WERI-Rb-1 (cell line): ENCODE measurements at regions not wholly inside any gene's neighbourhood (a gene's known extent, or its start where the extent isn't known, plus 50 kb on each side); places are given as distances from the start of the nearest gene placed in this dataset.

ENCODE experiments used
- DNase-seq: peaks from one replicate; pipeline ENCODE4 v3.0.0-alpha.2; 2020
- H3K27ac ChIP-seq: fragments of 250-450 bp; sonication (Bioruptor Pico); 2 replicates; pipeline ENCODE4 v1.5.1; 2020; ENCODE audit warnings: mild to moderate bottlenecking, moderate library complexity
- H3K27me3 ChIP-seq: fragments of 250-450 bp; sonication (Bioruptor Pico); 2 replicates; pipeline ENCODE4 v1.5.1; 2021; ENCODE audit warnings: mild to moderate bottlenecking, low read depth, moderate library complexity; ENCODE audit not compliant: insufficient read depth, severe bottlenecking
- H3K36me3 ChIP-seq: fragments of 250-450 bp; sonication (Bioruptor Pico); 2 replicates; pipeline ENCODE4 v1.5.1; 2020; ENCODE audit warnings: mild to moderate bottlenecking, moderate library complexity
- H3K4me3 ChIP-seq: 2 replicates; pipeline ENCODE4 v1.5.1; 2011; ENCODE audit warnings: low read depth, mild to moderate bottlenecking, control low read depth, low read length
- H3K9me3 ChIP-seq: fragments of 250-450 bp; sonication (Bioruptor Pico); 2 replicates; pipeline ENCODE4 v1.5.1; 2021; ENCODE audit warnings: mild to moderate bottlenecking, moderate library complexity; ENCODE audit not compliant: severe bottlenecking
- CTCF ChIP-seq: IDR thresholded peaks from 2 replicates; pipeline ENCODE4 v1.5.1; 2011; ENCODE audit warnings: low read depth, mild to moderate bottlenecking, control low read depth, inconsistent platforms, low read length

- Histone ChIP-seq H3K4me3 (no peak overlapping the region), H3K27ac (no peak overlapping the region), H3K36me3 (no peaks in the 10 kb centered on the region), H3K9me3 (no peaks in the 10 kb centered on the region), H3K27me3 (no peaks in the 10 kb centered on the region)
- no peak for DNase-seq
- no peak for TF ChIP-seq CTCF
These were observed 139.1 kb upstream of the PELI2 start for GRCh38 chr14:55979096-55979495.

- no peaks in the 10 kb centered on the region for H3K36me3 ChIP-seq
- no peak for DNase-seq
- no peak overlapping the region for H3K4me3 ChIP-seq
- no peak overlapping the region for H3K27ac ChIP-seq
- no peak for TF ChIP-seq CTCF
- H3K9me3 ChIP-seq, result no peaks in the 10 kb centered on the region
- no peaks in the 10 kb centered on the region for H3K27me3 ChIP-seq
These were observed 138.4 kb upstream of the PELI2 start for GRCh38 chr14:55979781-55980180.

DNA sequence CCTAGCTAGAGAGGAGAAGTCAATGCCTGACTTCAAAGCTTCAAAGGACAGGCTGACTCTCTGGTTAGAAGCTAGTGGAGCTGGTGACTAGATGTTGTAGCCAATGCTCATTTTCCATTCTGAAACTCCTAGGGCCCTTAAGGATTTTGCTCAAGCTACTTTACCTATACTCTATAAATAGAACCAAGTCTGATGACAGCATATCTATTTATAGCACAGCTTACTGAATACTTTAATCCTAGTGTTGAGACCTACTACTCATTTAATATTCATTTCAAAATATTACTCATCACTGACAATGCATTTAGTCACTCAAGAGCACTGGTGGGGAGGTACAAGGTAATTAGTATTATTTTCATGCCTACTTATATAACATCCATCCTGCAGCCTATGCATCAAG is 137.2 kb upstream of the PELI2 start:
- no peaks in the 10 kb centered on the region for H3K27me3 ChIP-seq
- H3K36me3 ChIP-seq, result no peaks in the 10 kb centered on the region
- no peaks in the 10 kb centered on the region for H3K9me3 ChIP-seq
- no peak overlapping the region for H3K27ac ChIP-seq
- DNase-seq, result no peak
- no peak for TF ChIP-seq CTCF
- H3K4me3 ChIP-seq, result no peak overlapping the region

DNA sequence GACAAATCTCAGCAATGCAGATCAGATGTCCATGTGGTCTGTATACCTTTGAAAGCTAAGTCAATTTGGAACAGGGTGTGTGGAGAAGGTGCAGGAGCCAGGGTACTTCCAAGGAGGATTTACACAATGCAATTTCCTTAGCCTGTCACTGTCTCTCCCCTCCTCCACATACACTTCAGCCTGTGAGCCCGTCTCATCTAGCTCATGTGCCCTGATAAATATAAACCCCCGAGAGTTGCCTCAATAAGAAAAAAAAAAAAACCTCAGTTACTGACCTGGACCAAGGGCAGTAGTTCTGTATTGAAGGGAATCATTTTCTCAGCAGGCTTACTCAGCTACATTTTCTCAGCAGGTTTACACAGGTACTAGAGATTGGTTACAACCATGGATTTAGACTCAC is 132.1 kb upstream of the PELI2 start:
- Histone ChIP-seq H3K9me3 (no peaks in the 10 kb centered on the region), H3K36me3 (no peaks in the 10 kb centered on the region), H3K27ac (no peak overlapping the region), H3K4me3 (no peak overlapping the region), H3K27me3 (no peaks in the 10 kb centered on the region)
- TF ChIP-seq CTCF, result no peak
- DNase-seq, result no peak

DNA sequence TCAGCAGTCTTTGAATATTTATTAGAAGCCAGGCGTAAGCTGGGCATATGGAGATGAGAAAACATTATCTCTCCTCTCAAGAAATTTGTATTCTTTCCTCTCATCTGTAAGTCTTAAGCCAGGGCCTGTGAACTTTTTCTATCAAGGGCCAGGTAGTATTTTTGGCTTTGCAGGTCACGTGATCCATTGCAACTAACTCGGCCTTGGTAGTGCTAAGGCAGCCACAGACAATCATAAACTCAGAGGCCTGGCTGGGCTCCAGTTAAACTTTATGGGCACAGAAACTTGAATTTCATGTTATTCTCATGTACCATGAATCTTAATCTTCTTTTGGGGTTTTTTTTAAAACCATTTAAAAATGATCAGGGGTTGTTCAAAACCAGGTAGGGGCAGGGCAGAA is 117.4 kb upstream of the PELI2 start:
- no peak for DNase-seq
- Histone ChIP-seq H3K9me3 (no peaks in the 10 kb centered on the region), H3K36me3 (no peaks in the 10 kb centered on the region), H3K27me3 (no peaks in the 10 kb centered on the region), H3K4me3 (no peak overlapping the region), H3K27ac (no peak overlapping the region)
- no peak for TF ChIP-seq CTCF

DNA sequence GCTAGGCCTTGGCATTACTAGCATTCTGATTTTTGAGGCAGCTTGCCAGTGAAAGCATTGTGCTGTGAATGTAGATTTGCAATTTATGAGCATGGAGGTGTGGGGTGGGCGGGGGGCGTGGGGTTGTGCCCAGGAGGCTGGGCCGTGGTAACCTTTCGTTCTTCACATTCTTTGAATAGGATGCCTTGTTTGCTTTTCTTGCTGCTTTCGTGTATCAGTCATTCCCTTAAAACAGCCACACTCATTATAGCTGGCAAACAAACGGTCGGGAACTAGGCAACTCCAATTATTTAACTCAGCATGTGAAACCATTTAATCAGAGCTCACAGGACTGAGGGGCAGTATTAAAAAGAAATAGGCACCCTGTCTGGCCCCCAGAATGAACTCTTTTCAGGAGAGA is 115.9 kb upstream of the PELI2 start:
- no peak overlapping the region for H3K27ac ChIP-seq
- DNase-seq, result no peak
- H3K9me3 ChIP-seq, result no peaks in the 10 kb centered on the region
- H3K36me3 ChIP-seq, result no peaks in the 10 kb centered on the region
- no peak overlapping the region for H3K4me3 ChIP-seq
- H3K27me3 ChIP-seq, result no peaks in the 10 kb centered on the region
- no peak for TF ChIP-seq CTCF
